Body of pancreas (tissue), 4 donors: ENCODE measurements at regions not wholly inside any gene's neighbourhood (a gene's known extent, or its start where the extent isn't known, plus 50 kb on each side); places are given as distances from the start of the nearest gene placed in this dataset.

Source experiments
- ATAC-seq: fragments of 150-250 bp; one replicate; pipeline ENCODE4 v1.9.1; 2016
- DNase-seq, 4 donors: peaks; one replicate each; pipeline ENCODE4 v3.0.0-alpha.2; 2019
- H3K27ac ChIP-seq, 4 donors: fragments of 200-600 bp; sonication (generic); 1 replicate in 3 of 4; 2 replicates in 1 of 4; pipeline versions ENCODE4 v1.5.1 to v1.6.1; 2016 to 2019; ENCODE audit warnings: mild to moderate bottlenecking in 1 of 4, mixed read lengths in 1 of 4, moderate library complexity in 1 of 4
- H3K27me3 ChIP-seq, 2 donors: fragments of 200-600 bp; sonication (generic); one replicate each; pipeline ENCODE4 v1.6.0; 2016; ENCODE audit warnings: mild to moderate bottlenecking in 1 of 2
- H3K36me3 ChIP-seq, 2 donors: fragments of 200-600 bp; sonication (generic); replicated peaks in 1 of 2; 2 replicates each; pipeline ENCODE4 v1.5.1; 2016; ENCODE audit warnings: low read depth in 2 of 2; ENCODE audit not compliant: insufficient read depth in 1 of 2
- H3K4me1 ChIP-seq: fragments of 200-600 bp; sonication (generic); one replicate; pipeline ENCODE4 v1.6.0; 2016
- H3K4me3 ChIP-seq, 2 donors: fragments of 200-600 bp; sonication (generic); 1 replicate in 1 of 2; 2 replicates in 1 of 2; pipeline ENCODE4 v1.5.1; 2016 to 2019
- H3K9me3 ChIP-seq, 3 donors: fragments of 200-600 bp; sonication (generic); 1 replicate in 2 of 3; 2 replicates in 1 of 3; pipeline ENCODE4 v1.5.1; 2016
- CTCF ChIP-seq, 7 experiments: fragments of 450-650 bp in 4 of 7; fragments of 200-600 bp in 3 of 7; sonication (generic) in 3 of 7; IDR thresholded peaks; one replicate each; pipeline ENCODE4 v1.5.1; 2016 to 2019; ENCODE audit warnings: antibody characterized with exemption in 7 of 7
- POLR2A ChIP-seq, 3 donors: fragments of 450-650 bp; IDR thresholded peaks; one replicate each; pipeline ENCODE4 v1.6.1; 2016; ENCODE audit warnings: antibody characterized with exemption in 3 of 3, mild to moderate bottlenecking in 2 of 3
- WGBS, 2 donors: methylation state at CpG; one replicate each; pipeline ENCODE4 v1.1.5; 2017; 5-methylcytosine and 5-hydroxymethylcytosine counted together
- intact Hi-C: fragments of 100-400 bp; cut with DNase I; formaldehyde crosslinking; loops from one replicate; pipeline ENCODE4 v1.15.1; 2023

GRCh38 chr10:78287618-78288017 is 254.0 kb downstream of the RPS24 start:
- H3K36me3 ChIP-seq: no peaks in the 10 kb centered on the region
- WGBS, 2 donors: 93 to 100% methylated on average over 1 of the region's 1 CpG
- no peak overlapping the region for H3K4me3 ChIP-seq
- H3K27ac ChIP-seq: no peak overlapping the region
- intact Hi-C loops: no loop called here
- H3K4me1 ChIP-seq: peaks cover 11% of the 10 kb centered on the region
- H3K9me3 ChIP-seq: no peaks in the 10 kb centered on the region
- DNase-seq (no peak), ATAC-seq (no peak)
- TF ChIP-seq CTCF (IDR thresholded peaks at IDR 0.05): no peak
- no peak for TF ChIP-seq POLR2A (IDR thresholded peaks at IDR 0.05)
- H3K27me3 ChIP-seq: no peaks in the 10 kb centered on the region

- H3K4me1 ChIP-seq: peaks cover 15% of the 10 kb centered on the region
- no peak for DNase-seq
- TF ChIP-seq CTCF (IDR thresholded peaks at IDR 0.05): no peak
- TF ChIP-seq POLR2A (IDR thresholded peaks at IDR 0.05): no peak
Measured at GRCh38 chr10:78288663-78289062, 255.0 kb downstream of the RPS24 start.

GRCh38 chr10:78290131-78290750 is 256.6 kb downstream of the RPS24 start:
- Histone ChIP-seq H3K27me3 (no peaks in the 10 kb centered on the region), H3K27ac (no peak overlapping the region), H3K4me1 (peaks cover 8% of the 10 kb centered on the region), H3K4me3 (no peak overlapping the region), H3K36me3 (no peaks in the 10 kb centered on the region), H3K9me3 (no peaks in the 10 kb centered on the region)
- intact Hi-C loops: no loop called here
- 72 to 88% methylated on average over 10 to 11 of the region's 11 CpGs for WGBS, 2 donors
- no peak for ATAC-seq
- no peak for DNase-seq
- no peak for TF ChIP-seq CTCF (IDR thresholded peaks at IDR 0.05)
- TF ChIP-seq POLR2A (IDR thresholded peaks at IDR 0.05): no peak

More at GRCh38 chr10:78288663-78289062, 255.0 kb downstream of the RPS24 start:
- Histone ChIP-seq H3K9me3 (no peaks in the 10 kb centered on the region), H3K4me3 (no peak overlapping the region), H3K36me3 (no peaks in the 10 kb centered on the region), H3K27ac (no peak overlapping the region), H3K27me3 (no peaks in the 10 kb centered on the region)
- 89 to 90% methylated on average over 3 of the region's 3 CpGs for WGBS, 2 donors
- intact Hi-C loops: no loop called here
- ATAC-seq: no peak

- ATAC-seq (no peak), DNase-seq (no peak)
- Histone ChIP-seq H3K4me1 (peaks cover 5% of the 10 kb centered on the region), H3K4me3 (no peak overlapping the region), H3K9me3 (no peaks in the 10 kb centered on the region), H3K27ac (no peak overlapping the region), H3K36me3 (no peaks in the 10 kb centered on the region), H3K27me3 (no peaks in the 10 kb centered on the region)
- TF ChIP-seq POLR2A (IDR thresholded peaks at IDR 0.05) (no peak), CTCF (IDR thresholded peaks at IDR 0.05) (no peak)
- WGBS, 2 donors: 71 to 90% methylated on average over 2 of the region's 2 CpGs
- intact Hi-C loops: no loop called here
Measured at GRCh38 chr10:78291722-78292121, 258.1 kb downstream of the RPS24 start.
